ENCODE measurements at regions not wholly inside any gene's neighbourhood (a gene's known extent, or its start where the extent isn't known, plus 50 kb on each side); places are given as distances from the start of the nearest gene placed in this dataset.
"Not testable (repeated sequence)": the region's sequence is repeated elsewhere in the genome, so short reads cannot be mapped to it uniquely, and the experiment has no call there.

DNA sequence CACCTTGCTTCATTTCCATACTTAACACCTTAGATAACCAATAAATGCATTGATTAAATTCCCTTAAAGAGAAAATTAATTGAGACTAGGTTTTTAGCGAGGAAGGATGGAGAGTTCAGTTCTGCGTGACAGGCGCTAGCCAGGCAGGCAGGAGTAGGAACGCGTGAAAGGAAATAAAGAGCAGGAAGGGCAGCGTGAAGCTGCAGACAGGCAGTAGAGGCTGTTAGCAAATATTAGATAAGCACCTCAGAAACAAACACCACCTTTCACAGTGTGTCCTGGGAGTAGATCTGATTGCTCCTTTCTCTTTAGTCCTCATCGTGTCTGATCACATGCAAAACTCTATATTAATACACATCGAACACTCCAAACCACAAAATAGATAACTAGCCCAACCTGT is 282.7 kb upstream of the ADGRL2 start:
- no peak for DNase-seq

GRCh38 chr1:81513796-81514354 is 286.9 kb upstream of the ADGRL2 start:
- DNase-seq: no peak

DNA sequence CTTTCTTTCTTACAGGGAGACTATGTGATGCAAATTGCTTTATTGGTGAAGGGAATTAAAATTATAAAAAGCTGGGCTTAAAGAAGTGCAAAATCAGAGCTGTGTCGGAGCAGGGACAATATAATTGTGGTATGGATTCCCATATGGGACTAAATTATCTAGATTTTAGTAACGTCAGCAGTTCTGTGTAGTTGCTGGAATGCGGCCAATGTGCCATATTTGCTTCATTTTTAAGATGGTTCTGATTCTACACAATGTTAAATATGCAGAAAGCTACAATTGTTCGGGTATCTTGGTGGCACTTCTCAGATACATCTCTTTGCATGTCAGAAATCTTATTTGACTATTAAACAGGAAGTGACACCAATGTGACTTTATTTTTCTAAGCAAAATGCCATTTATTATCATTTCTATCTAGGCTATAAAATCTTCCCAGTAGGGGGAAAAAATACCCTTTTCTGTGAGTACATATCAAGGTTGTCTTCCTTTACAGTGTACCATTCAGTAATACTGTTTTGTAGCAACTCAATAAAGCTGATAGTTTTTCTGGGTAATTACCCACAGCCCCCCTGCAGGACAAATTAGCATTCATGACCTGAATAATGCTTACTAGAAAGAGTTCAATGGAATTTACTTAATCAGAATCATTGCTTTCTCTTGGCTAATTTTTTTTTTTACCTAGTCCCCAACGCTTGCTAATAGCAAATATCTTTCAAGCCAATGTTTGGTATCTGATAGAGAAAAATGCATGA is 288.3 kb upstream of the ADGRL2 start:
- DNase-seq: no peak

DNA sequence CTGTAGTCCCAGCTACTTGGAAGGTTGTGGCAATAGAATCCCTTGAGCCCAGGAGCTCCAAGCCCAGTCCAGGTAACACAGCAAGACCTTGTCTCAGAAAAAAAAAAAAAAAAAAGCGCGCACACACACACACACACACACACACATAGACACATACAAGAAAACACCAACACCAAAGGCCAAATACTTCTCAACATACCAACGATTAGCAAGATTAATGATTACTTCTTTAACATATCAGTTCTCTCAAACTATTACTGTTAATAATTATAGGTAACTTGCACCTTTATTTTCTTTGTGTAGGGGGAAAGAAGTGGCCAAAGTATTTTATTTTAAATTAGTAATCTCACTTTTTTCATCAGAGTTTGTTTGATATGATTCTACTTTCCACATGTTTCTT is 289.5 kb upstream of the ADGRL2 start:
- DNase-seq: no peak

DNA sequence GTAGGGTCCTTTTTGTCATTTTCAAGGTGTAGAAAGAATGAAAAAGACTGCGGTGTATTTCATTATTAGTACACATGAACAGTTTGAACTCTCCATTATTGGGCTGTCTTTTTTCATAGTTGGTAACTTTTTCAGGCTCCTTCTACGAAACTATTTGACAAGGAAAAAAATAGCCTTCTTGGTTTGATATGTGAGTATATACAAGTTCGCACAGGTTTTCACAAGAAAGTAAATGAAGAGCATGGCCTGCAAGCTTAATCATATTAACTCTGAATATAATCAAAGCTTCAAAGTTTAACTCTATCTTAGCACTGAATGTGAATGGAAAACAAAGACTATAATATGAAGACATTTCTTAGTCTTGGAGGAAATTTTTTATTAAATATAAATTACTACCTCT is 290.0 kb upstream of the ADGRL2 start:
- no peak for DNase-seq

- no peak for DNase-seq
Observed at GRCh38 chr1:81509594-81509993, 291.1 kb upstream of the ADGRL2 start.

GRCh38 chr1:81506699-81507098 is 294.0 kb upstream of the ADGRL2 start:
- DNase-seq: no peak

DNA sequence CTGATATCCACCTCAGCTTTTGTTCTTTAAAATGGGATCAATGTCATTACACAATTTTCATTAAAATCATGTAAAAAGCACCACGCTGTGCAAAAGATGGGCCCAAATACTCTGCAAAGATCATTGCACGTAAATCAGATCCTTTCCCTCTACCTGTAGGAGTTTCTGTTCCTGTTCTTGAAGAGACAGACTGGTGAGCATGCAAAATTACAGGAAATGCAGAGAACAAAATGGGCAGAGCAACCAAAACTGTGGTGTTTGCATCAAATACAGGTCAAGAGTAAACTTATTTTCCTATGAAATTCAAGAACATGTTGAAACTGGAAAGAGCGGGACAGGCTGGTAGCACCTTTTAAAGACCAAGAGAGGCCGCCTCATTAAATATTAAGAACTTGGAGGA is 294.9 kb upstream of the ADGRL2 start:
- no peak for DNase-seq

GRCh38 chr1:81504820-81505219 is 295.9 kb upstream of the ADGRL2 start:
- not testable (repeated sequence) for DNase-seq

DNA sequence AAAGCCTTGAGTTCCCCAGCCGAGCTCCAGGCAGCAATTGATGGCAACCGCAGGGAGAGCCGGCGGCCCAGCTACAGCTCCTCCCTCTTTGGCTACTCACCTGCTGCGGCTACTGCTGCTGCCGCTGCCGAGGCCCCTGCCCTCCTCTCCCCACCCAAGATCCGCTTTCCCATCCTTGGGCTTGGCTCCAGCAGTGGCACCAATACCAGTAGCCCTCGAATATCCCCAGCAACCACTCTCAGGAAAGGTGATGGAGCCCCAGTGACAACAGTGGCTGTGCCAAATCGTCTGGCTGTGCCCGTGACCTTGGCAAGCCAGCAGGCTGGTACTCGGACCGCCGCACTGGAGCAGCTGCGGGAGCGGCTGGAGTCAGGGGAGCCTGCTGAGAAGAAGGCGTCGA is 298.0 kb upstream of the ADGRL2 start:
- not testable (repeated sequence) for DNase-seq

GRCh38 chr1:81501485-81501884 is 299.2 kb upstream of the ADGRL2 start:
- DNase-seq: not testable (repeated sequence)

GRCh38 chr1:81499487-81499886 is 301.2 kb upstream of the ADGRL2 start:
- DNase-seq: no peak

- no peak for DNase-seq
Observed at GRCh38 chr1:81498471-81499462, 302.0 kb upstream of the ADGRL2 start.

DNA sequence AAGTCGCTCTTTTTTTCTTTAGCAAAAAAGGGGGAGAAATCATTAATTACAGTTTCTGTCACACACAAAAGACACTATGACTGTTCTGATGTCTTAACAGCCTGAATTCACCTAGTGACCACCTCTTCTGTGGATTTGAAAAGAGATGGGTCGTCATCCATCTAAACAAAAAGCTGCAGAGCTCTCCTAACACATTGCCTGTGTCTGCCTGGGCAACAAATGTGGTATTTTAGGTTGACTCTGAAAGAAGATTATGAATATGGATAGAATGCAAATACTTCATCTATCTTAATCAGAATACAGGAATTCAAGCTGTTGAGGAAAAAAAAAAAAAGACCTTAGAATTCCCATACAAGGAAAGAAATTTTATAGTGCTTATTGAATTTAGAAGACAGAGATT is 304.4 kb upstream of the ADGRL2 start:
- DNase-seq: no peak

DNA sequence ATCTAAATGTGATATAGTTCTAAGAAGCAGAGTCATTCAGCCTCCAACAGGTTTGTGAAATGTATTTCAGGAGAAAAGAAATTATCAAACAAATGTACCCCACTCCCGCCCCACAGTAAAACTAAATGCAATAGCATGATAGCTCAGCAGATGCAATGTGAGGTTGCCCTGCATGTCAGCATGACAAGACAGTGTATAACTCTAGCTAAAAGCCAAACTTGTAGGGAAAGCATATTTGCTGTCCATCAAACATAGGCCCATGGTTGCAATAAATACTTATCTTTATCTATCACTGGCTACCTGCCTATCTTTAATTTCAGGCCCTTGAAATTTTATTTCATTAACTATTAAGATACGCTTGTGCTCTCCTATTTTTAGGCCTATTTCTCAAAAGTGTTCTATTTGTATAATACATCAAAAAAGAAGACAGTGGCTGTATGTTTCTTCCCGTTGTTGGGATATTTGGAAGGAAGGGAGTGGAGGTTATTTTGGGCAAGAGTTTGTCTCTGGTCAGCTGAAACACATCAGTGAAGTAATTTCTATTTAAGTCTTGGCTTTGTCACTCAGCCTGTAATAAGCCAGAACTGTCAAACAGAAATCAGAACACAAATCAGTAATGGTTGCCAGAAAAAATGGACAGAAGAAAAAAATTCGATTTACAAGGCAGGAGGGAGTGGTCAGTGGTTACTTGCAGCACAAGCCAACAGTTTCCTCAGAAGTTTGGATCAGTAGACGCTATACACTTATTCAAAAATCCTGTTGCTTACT is 307.4 kb upstream of the ADGRL2 start:
- DNase-seq: no peak

- DNase-seq: no peak
Observed at GRCh38 chr1:81492628-81493027, 308.1 kb upstream of the ADGRL2 start.

DNA sequence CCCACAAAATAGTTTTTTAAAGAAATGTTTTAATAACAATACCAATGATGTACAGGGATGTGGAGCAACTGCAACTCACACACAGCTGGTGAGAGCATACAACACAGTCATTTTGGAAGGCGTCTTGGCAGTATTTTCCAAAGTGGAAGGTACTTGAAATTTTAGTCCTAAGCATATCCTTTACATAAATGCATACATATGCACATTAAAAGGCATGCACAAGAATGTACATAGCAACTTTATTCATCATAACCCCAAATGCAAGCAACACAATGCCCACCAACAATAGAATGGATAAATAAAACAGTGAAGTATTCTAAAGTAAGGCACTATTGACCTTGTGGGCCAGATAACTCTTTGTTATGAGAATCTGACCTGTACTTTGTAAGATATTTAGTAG is 310.1 kb upstream of the ADGRL2 start:
- DNase-seq: no peak

DNA sequence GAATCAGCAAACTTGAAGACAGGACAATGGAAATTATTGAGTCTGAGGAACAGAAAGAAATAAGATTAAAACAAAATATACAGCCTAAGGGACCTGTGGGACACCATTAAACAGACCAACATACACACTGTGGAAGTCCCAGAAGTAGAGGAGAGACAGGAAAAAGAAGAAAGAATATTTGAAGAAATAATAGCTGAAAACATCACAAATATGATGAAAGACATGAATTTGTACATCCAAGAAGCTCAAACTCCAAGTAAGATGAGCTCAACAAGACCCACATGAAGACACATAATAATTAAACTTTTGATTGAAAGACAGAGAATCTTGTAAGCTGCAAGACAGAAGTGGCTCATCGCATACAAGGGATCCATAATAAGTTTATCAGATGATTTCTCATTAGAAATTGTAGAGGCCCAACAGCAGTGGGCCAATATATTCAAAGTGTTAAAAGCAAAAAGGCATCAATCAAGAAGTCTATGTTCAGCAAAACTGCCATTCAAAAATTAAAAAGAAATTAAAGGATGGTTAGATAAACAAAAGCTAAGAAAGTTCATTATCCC is 311.3 kb upstream of the ADGRL2 start:
- DNase-seq: no peak

- no peak for DNase-seq
Observed at GRCh38 chr1:81484284-81484683, 316.4 kb upstream of the ADGRL2 start.

- no peak for DNase-seq
Observed at GRCh38 chr1:81478219-81478618, 322.5 kb upstream of the ADGRL2 start.

DNA sequence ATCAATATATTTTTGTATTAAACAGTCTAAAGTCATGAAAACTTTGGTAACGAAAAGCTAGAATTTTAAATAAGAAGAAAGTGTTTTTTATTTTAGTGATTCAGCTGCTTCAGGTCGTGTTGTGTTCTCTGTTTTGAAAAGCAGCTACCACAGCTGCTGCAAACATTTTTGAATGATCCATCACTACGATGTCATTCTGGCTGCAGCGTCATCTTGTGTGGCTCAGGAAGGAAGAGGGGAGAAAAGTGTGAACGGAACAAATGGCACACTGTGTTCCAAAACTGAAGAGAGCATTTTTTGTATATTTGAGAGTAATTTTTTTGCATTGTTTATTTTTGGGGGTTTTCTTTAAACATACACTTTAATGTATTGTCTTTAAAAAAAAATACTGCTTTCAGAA is 323.0 kb upstream of the ADGRL2 start:
- DNase-seq: no peak

DNA sequence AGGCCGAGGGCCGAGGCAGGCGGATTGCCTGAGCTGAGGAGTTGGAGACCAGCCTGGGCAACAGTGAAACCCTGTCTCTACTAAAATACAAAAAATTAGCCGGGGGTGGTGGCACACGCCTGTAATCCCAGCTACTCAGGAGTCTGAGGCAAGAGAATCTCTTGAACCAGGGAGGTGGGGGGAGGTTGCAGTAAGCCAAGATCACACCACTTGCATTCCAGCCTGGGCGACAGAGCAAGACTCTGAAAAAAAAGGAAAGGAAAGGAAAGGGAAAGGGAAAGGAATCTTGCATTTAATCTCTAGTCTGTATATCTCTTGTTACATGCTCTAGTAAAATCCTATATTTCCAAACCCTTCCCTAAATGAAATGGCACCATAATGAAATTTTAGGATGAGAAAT is 328.3 kb upstream of the ADGRL2 start:
- DNase-seq: no peak

DNA sequence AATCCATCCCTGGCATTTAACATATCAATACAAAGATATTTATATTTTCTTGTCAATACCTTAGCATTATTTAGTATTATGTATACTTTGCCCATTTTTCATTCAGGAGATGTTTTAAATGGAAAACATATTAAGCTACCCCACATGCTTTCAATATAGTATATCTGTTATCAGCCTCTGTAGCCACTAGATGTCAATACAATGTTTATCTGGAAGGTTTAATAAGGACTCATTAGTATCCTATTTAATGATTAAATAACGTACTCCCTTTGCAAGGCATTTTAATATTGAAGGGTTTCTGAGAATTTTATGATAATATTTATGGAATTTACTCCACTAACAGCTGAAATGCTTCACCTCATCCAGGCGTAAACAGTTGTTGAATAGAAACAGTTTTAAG is 329.5 kb upstream of the ADGRL2 start:
- DNase-seq: no peak
